Endothelial cell of umbilical vein (primary cell): ENCODE measurements at regions not wholly inside any gene's neighbourhood (a gene's known extent, or its start where the extent isn't known, plus 50 kb on each side); places are given as distances from the start of the nearest gene placed in this dataset.

Experiments
- BruUV-seq: library from RNA; stranded (reverse); fragments of 400-500 nt; replicated peaks from 2 replicates; lab custom pipeline; 2021; lab: Mats Ljungman, UMichigan
- CTCF ChIA-PET: fragments of 300-600, 350-600 bp; sonication (Branson Sonifier 250); formaldehyde crosslinking; loops from one replicate; lab custom pipeline; 2021; ENCODE audit warnings: antibody characterized with exemption, inconsistent platforms; lab: Charles Lee
- POLR2A ChIA-PET: fragments of 300-600, 350-600 bp; sonication (Branson Sonifier 250); formaldehyde crosslinking; loops from one replicate; lab custom pipeline; 2021; ENCODE audit warnings: antibody characterized with exemption, inconsistent platforms; lab: Charles Lee
- DNase-seq: peaks from one replicate; pipeline ENCODE4 v3.0.0-alpha.2; 2011; ENCODE audit warnings: low read depth, low spot score
- FAIRE-seq: peaks from 2 replicates; lab custom pipeline; 2011; peaks lifted over from hg19 to GRCh38; lab: Jason Lieb, UNC
- H2AFZ ChIP-seq: 2 replicates; pipeline ENCODE4 v1.6.0; 2012; ENCODE audit warnings: low read depth, low read length, control low read depth, inconsistent platforms
- H3K27ac ChIP-seq: 2 replicates; pipeline ENCODE4 v1.5.1; 2011; ENCODE audit warnings: low read depth, mild to moderate bottlenecking, control low read depth, low read length, moderate library complexity; ENCODE audit not compliant: insufficient read depth
- H3K27me3 ChIP-seq, 2 experiments: 2 replicates each; pipeline versions ENCODE4 v1.6.0 to v1.6.1; 2011; ENCODE audit warnings: low read length in 2 of 2, mixed read lengths in 1 of 2; ENCODE audit not compliant: control insufficient read depth in 2 of 2, insufficient read depth in 2 of 2
- H3K36me3 ChIP-seq, 2 experiments: 2 replicates in 1 of 2; 3 replicates in 1 of 2; pipeline ENCODE4 v1.5.1; 2011; ENCODE audit warnings: low read length in 2 of 2, mild to moderate bottlenecking in 1 of 2, moderate library complexity in 1 of 2; ENCODE audit not compliant: control insufficient read depth in 2 of 2, insufficient read depth in 2 of 2; ENCODE audit errors: extremely low read depth in 1 of 2
- H3K4me1 ChIP-seq: 3 replicates; pipeline ENCODE4 v1.5.1; 2011; ENCODE audit warnings: mild to moderate bottlenecking, low read length; ENCODE audit not compliant: control insufficient read depth, insufficient read depth; ENCODE audit errors: extremely low read depth
- H3K4me2 ChIP-seq: 2 replicates; pipeline ENCODE4 v1.6.1; 2011; ENCODE audit warnings: low read length, control low read depth, mixed read lengths; ENCODE audit not compliant: insufficient read depth
- H3K4me3 ChIP-seq, 3 experiments: fragments of 200-600 bp in 1 of 3; sonication (generic), shearing (Covaris generic) in 1 of 3; replicated peaks in 1 of 3; 2 replicates each; pipeline ENCODE4 v1.5.1; 2011 to 2016; ENCODE audit warnings: control low read depth in 3 of 3, low read length in 3 of 3, mild to moderate bottlenecking in 2 of 3, inconsistent platforms in 1 of 3, low read depth in 1 of 3, moderate library complexity in 1 of 3; ENCODE audit not compliant: insufficient read depth in 1 of 3
- H3K79me2 ChIP-seq: 2 replicates; pipeline ENCODE4 v1.6.0; 2012; ENCODE audit warnings: low read length, inconsistent platforms; ENCODE audit not compliant: control insufficient read depth, insufficient read depth
- H3K9ac ChIP-seq: replicated peaks from 2 replicates; pipeline ENCODE3; 2011; ENCODE audit warnings: low read length, control low read depth; ENCODE audit not compliant: insufficient read depth; ENCODE audit errors: extremely low read depth
- H3K9me1 ChIP-seq: replicated peaks from 3 replicates; pipeline ENCODE4 v1.6.0; 2011; ENCODE audit warnings: mild to moderate bottlenecking, low read length; ENCODE audit not compliant: control insufficient read depth, insufficient read depth; ENCODE audit errors: extremely low read depth
- H3K9me3 ChIP-seq: replicated peaks from 2 replicates; pipeline ENCODE4 v1.5.1; 2012; ENCODE audit warnings: low read length, inconsistent platforms; ENCODE audit not compliant: control insufficient read depth, insufficient read depth
- H4K20me1 ChIP-seq: replicated peaks from 2 replicates; pipeline ENCODE3; 2011; ENCODE audit warnings: mild to moderate bottlenecking, low read length; ENCODE audit not compliant: control insufficient read depth, insufficient read depth; ENCODE audit errors: extremely low read depth
- CTCF ChIP-seq, 2 donors: IDR thresholded peaks; 1 replicate in 1 of 2; 2 replicates in 1 of 2; pipeline ENCODE4 v1.5.1; 2011; ENCODE audit warnings: low read length in 2 of 2, mild to moderate bottlenecking in 2 of 2, moderate library complexity in 2 of 2, control low read depth in 1 of 2, inconsistent platforms in 1 of 2, low read depth in 1 of 2; ENCODE audit not compliant: insufficient read depth in 1 of 2; ENCODE audit errors: extremely low read depth in 1 of 2
- EZH2 ChIP-seq: IDR thresholded peaks from 2 replicates; pipeline ENCODE4 v1.6.1; 2012; ENCODE audit warnings: borderline replicate concordance, low read depth, mild to moderate bottlenecking, moderate library complexity, low read length, inconsistent platforms; ENCODE audit not compliant: severe bottlenecking
- GATA2 ChIP-seq: IDR thresholded peaks from 2 replicates; pipeline ENCODE4 v1.7.0; 2011; ENCODE audit warnings: low read depth, mild to moderate bottlenecking, moderate library complexity, mixed read lengths, low read length; ENCODE audit not compliant: insufficient read length, insufficient read depth
- POLR2AphosphoS5 ChIP-seq: IDR thresholded peaks from 2 replicates; pipeline ENCODE4 v1.6.1; 2012; ENCODE audit warnings: low read depth, mild to moderate bottlenecking, control low read depth, low read length, moderate library complexity; ENCODE audit not compliant: insufficient read depth
- dilution Hi-C: fragments of 300-500 bp; cut with MboI; formaldehyde crosslinking; loops from one replicate; pipeline ENCODE4 v1.15.0; 2019; ENCODE audit warnings: low sequenced_read_pairs; ENCODE audit not compliant: extremely low pct_ligation_motif_present
- intact Hi-C: fragments of 100-400 bp; cut with micrococcal nuclease; formaldehyde crosslinking; loops from one replicate; pipeline ENCODE4 v1.10.0; 2022
- TF ChIP-seq, protein P1 (sequence below): IDR thresholded peaks from 2 replicates; pipeline ENCODE4 v1.6.1; 2011; ENCODE audit not compliant: insufficient read depth, insufficient read length

DNA sequence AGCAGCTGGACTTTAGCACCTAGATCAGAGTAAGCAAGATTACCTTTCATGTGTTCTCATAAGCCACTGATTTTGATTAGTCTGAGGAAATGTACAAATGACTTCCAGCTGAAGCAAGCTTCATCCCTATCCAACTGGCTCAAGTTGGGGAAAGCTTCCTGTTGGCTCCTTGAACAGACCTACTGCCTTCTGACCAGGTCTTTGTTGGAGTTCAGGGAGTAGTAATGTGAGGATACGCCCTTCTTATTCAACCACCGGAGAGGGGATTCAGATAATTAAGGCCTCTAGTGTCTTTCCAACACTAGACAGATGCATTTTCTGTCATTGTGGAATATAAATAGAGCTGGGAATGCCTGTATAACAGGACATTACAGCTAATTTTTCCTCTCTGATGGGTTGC, 268.9 kb downstream of the TGFB2 start:
- H3K27me3 ChIP-seq, result no peaks in the 10 kb centered on the region
- no peaks in the 10 kb centered on the region for H4K20me1 ChIP-seq
- FAIRE-seq (no peak), DNase-seq (no peak)
- no peak for TF ChIP-seq POLR2AphosphoS5
- TF ChIP-seq CTCF (IDR thresholded peaks at IDR 0.05; ENCODE audit: extremely low read depth in 1 of 2, insufficient read depth in 1 of 2, low read depth in 1 of 2, low read length in 2 of 2), result no peak
- TF ChIP-seq, protein P1, sequence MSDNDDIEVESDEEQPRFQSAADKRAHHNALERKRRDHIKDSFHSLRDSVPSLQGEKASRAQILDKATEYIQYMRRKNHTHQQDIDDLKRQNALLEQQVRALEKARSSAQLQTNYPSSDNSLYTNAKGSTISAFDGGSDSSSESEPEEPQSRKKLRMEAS, result no peak
- no peaks in the 10 kb centered on the region for H3K4me1 ChIP-seq
- H3K9ac ChIP-seq, result no peak overlapping the region
- no peak overlapping the region for H3K4me2 ChIP-seq
- POLR2A ChIA-PET, result no interaction called here
- no peak overlapping the region for H3K4me3 ChIP-seq
- no peaks in the 10 kb centered on the region for H3K79me2 ChIP-seq
- intact Hi-C loops, result loop anchor here (10.0 kb wide), 1 partner anchor 451 kb away; no protein-coding TSS in a partner anchor
- dilution Hi-C loops, result no loop called here
- BruUV-seq, result no TSS peak
- no peaks in the 10 kb centered on the region for H3K9me3 ChIP-seq
- H3K27ac ChIP-seq, result no peak overlapping the region
- H2AFZ ChIP-seq, result no peak overlapping the region
- no peaks in the 10 kb centered on the region for H3K9me1 ChIP-seq
- H3K36me3 ChIP-seq, result no peaks in the 10 kb centered on the region
- CTCF ChIA-PET, result interaction anchor here (0.8 kb wide), 1 partner anchor 11 kb away, joined by 3 read pairs; no protein-coding TSS in a partner anchor

GRCh38 chr1:218616681-218617080, 271.5 kb downstream of the TGFB2 start:
- DNase-seq (peak; percentile 13), FAIRE-seq (no peak)
- H3K27me3 ChIP-seq, result no peaks in the 10 kb centered on the region
- no peak overlapping the region for H3K9ac ChIP-seq
- H3K36me3 ChIP-seq, result no peaks in the 10 kb centered on the region
- H3K9me1 ChIP-seq, result no peaks in the 10 kb centered on the region
- no peaks in the 10 kb centered on the region for H4K20me1 ChIP-seq
- no TSS peak for BruUV-seq
- intact Hi-C loops, result loop anchor here (10.0 kb wide), 1 partner anchor 448 kb away; no protein-coding TSS in a partner anchor
- peaks cover 9% of the 10 kb centered on the region for H3K4me1 ChIP-seq
- dilution Hi-C loops, result no loop called here
- no peaks in the 10 kb centered on the region for H3K9me3 ChIP-seq
- ChIA-PET POLR2A (no interaction called here), CTCF (interaction anchor here (1.2 kb wide), 1 partner anchor 450 kb away, joined by 3 read pairs; no protein-coding TSS in a partner anchor)
- no peak overlapping the region for H2AFZ ChIP-seq
- no peak overlapping the region for H3K4me2 ChIP-seq
- no peak overlapping the region for H3K4me3 ChIP-seq
- H3K27ac ChIP-seq, result no peak overlapping the region
- TF ChIP-seq GATA2 (no peak), POLR2AphosphoS5 (no peak), CTCF (IDR thresholded peaks at IDR 0.05; ENCODE audit: extremely low read depth in 1 of 2, insufficient read depth in 1 of 2, low read depth in 1 of 2, low read length in 2 of 2) (no peak), EZH2 (no peak)
- TF ChIP-seq, protein P1, result no peak
- H3K79me2 ChIP-seq, result no peaks in the 10 kb centered on the region
